AG09319 (cell line): ENCODE measurements at regions not wholly inside any gene's neighbourhood (a gene's known extent, or its start where the extent isn't known, plus 50 kb on each side); places are given as distances from the start of the nearest gene placed in this dataset.

ENCODE experiments used
- DNase-seq: peaks from one replicate; pipeline ENCODE4 v3.0.0-alpha.2; 2010; ENCODE audit warnings: low read depth; ENCODE audit errors: extremely low read depth
- CTCF ChIP-seq: IDR thresholded peaks from 2 replicates; pipeline ENCODE4 v1.5.1; 2011; ENCODE audit warnings: low read depth, mild to moderate bottlenecking, inconsistent platforms, low read length, moderate library complexity

- no peak for TF ChIP-seq CTCF
- DNase-seq, result no peak
Observed at GRCh38 chr16:85424260-85425073, 188.7 kb upstream of the GSE1 start.

- DNase-seq, result no peak
- TF ChIP-seq CTCF, result no peak
Observed at GRCh38 chr16:85425074-85425662, 188.0 kb upstream of the GSE1 start.

GRCh38 chr16:85426806-85427205, 186.3 kb upstream of the GSE1 start:
- no peak for DNase-seq
- no peak for TF ChIP-seq CTCF

GRCh38 chr16:85428168-85428898, 184.8 kb upstream of the GSE1 start:
- peak; percentile 36 for TF ChIP-seq CTCF
- no peak for DNase-seq

- no peak for DNase-seq
- TF ChIP-seq CTCF, result no peak
Observed at GRCh38 chr16:85428899-85429775, 184.0 kb upstream of the GSE1 start.

GRCh38 chr16:85429776-85430522, 183.2 kb upstream of the GSE1 start:
- no peak for TF ChIP-seq CTCF

More at GRCh38 chr16:85429776-85430522, 183.2 kb upstream of the GSE1 start:
- no peak for DNase-seq
